Activated naive CD8-positive, alpha-beta T cell treated with anti-CD3 and anti-CD28 coated beads, Interleukin-2, amount 50 U/mL, for 16 hours (primary cell): ENCODE measurements at regions not wholly inside any gene's neighbourhood (a gene's known extent, or its start where the extent isn't known, plus 50 kb on each side); places are given as distances from the start of the nearest gene placed in this dataset.

Experiments
- DNase-seq: peaks from one replicate; pipeline ENCODE4 v3.0.0-alpha.2; 2020; ENCODE audit warnings: low read depth, low spot score

DNA sequence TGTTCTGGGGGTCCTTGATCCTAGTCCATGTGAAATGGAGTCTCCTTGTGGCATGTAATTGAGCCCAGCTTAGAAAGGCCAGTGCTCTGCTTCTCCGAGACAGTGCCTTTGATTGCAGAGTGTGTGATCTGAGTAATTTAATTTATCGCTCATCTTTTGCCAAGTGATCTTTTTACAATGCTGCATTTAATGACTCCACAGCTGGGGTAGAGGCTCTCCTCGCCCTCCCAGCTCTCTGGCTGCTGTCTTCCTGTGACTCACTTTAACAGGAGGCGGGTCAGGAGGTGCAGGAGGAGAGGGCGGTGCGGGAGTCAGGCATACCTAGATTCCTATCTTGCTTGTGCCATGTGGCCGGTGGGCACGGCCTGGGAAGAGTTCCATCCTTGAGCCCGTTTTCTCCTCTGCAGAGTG, 113.4 kb upstream of the FOXF1 start:
- no peak for DNase-seq

- DNase-seq, result no peak
These were observed 112.1 kb upstream of the FOXF1 start for GRCh38 chr16:86398201-86398600.

- no peak for DNase-seq
These were observed 111.7 kb upstream of the FOXF1 start for GRCh38 chr16:86398622-86399021.

DNA sequence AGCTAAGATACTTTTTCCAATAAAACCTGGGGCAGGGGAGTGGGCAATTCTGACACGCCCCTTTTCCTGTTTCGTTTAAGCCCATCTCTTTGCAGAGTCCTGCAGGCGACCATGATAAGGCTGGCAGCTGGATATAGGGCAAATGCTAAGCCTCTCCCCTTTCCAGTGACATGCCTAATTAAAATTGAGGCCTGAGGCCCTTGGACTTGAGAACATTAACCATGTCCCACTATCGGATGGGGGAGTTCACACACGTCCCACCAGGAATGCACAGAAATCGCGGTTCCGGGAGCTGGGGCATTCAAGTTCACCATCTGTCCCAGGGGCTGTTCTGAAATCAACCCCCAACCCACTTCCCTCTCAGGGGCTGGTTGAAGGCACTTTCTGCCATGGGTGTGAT, 109.2 kb upstream of the FOXF1 start:
- no peak for DNase-seq

DNA sequence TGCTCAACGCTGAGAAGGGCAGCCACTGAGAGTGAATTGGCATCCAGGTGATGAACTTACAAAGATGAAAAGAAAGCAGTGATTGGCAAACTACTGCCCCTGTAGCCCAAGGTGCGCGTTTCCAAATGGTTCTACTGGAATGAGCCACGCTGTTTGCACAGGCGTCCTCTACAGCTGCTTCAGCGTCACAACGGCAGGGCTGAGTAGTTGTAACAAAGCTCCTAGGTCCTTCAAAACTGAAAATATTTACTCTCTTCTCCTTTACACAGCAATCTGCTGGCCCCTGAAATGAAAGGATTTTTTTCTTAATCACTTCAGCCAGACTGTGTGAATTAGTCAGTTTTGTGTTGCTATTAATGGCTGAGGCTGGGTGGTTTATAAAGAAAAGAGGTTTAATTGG, 107.2 kb upstream of the FOXF1 start:
- no peak for DNase-seq

GRCh38 chr16:86403541-86404163, 106.7 kb upstream of the FOXF1 start:
- DNase-seq, result no peak

DNA sequence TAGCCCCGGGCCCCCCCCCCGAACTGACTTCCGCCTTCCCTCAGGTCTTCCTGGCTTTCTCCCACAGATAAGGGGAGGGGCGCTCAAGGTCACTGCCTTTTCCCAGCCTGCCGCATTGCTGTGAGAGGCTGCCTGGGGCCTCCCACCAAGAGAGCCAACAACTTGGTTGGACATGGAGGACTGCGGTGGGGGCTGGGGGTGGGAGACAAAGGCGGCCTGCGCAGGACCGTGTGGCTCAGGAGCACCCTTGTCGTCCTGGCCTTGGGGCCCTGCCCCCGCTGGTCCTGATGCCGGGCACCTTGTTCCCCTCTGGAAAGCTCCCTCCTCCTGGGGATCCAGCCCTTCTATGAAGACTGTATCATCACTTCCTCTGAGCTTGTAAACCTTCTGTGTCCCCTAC, 105.6 kb upstream of the FOXF1 start:
- no peak for DNase-seq

GRCh38 chr16:86405319-86405718, 105.0 kb upstream of the FOXF1 start:
- no peak for DNase-seq

- DNase-seq, result no peak
These were observed 104.3 kb upstream of the FOXF1 start for GRCh38 chr16:86406056-86406455.

DNA sequence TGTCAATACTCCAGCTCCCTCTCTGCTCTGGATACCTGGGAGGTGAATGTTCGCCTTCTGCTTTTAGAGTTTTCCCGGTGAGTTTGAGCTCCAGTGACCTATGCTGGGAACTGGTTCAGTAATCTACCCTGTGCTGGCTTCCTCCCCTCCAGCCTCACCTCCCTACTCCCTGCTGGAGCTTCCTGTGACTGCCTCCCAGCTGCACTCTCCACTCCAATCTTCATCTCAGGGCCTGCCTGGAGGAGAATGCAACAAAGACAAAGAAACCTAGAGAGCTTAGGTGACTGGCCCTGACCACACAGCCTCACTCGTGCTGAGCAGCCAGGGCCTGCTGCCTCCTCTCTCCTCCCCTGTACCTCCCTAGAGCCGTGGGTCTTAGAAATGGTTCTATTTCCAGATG, 101.6 kb upstream of the FOXF1 start:
- no peak for DNase-seq

DNA sequence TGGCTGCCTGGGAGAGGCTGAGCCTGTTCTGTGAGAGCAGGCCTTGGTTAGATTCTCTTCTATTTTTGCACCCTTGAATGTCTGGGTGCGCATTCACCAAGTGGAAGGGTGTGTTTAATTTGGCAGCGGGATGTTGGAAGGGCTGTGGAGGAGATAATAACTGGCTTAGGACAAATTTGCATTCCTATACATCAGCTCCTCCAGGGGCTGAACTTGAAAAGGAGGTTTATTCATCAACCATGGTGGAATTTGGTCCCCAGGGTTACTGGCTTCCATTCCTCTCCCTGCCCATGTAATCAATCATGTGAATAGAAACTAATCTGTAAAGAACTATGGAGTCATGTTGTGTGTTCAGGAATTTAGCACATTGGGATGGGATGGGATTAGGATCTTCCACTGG, 100.2 kb upstream of the FOXF1 start:
- DNase-seq, result no peak

DNA sequence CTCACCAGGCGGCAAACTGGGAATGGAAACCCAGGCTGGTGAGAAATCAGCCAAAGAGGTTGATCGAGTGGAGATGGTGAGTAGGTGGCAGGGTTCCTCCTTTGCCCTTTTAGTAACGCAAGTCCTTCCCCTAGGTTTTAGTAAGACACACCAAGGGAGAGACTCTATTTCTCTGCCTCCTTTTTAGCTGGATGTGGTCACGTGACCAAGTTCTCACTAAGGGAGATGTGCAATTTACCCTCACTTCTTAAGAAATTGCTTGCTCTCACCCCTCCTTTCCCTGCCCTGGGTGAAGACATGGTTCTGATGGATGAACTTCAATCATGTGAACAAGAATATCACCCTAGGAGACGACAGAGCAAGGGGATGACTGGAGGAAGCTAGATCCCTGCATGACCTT, 99.8 kb upstream of the FOXF1 start:
- DNase-seq, result no peak

DNA sequence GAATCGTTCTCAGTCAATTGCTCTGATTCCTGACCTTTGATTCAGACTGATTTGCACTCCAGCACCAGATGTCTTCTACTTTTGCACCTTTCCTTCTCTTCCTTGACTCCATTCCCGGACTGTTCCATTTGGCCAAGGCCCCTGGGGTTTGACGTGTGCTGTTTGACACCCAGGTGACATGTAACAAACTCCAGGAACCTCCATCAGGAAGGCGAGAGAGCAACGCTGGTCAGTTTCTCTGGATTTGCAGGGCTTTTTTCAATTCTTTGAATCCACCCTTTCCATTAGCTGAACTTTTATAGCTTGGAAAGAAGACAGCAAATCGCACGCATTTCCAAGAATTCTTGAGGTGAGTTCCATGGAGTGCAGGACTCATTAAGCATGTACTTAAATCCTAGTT, 98.4 kb upstream of the FOXF1 start:
- DNase-seq, result no peak

- DNase-seq, result no peak
These were observed 95.2 kb upstream of the FOXF1 start for GRCh38 chr16:86414991-86415740.

- no peak for DNase-seq
These were observed 91.3 kb upstream of the FOXF1 start for GRCh38 chr16:86418981-86419380.

DNA sequence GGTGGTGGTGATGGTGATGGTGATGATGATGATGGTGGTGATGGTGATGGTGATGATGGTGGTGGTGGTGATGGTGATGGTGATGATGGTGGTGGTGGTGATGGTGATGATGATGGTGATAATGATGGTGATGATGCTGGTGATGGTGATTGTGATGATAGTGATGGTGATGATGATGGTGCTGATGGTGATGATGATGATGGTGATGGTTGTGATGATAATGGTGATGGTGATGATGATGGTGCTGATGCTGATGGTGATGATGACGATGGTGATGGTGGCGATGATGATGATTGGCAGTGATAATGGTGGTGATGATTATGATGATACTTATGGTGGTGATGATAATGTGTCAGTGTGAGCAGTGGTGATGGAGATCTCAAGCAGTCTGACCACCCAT, 90.8 kb upstream of the FOXF1 start:
- no peak for DNase-seq

- DNase-seq, result no peak
These were observed 88.3 kb upstream of the FOXF1 start for GRCh38 chr16:86421995-86422394.

GRCh38 chr16:86424398-86424797, 85.9 kb upstream of the FOXF1 start:
- no peak for DNase-seq

- no peak for DNase-seq
These were observed 85.3 kb upstream of the FOXF1 start for GRCh38 chr16:86424985-86425384.

DNA sequence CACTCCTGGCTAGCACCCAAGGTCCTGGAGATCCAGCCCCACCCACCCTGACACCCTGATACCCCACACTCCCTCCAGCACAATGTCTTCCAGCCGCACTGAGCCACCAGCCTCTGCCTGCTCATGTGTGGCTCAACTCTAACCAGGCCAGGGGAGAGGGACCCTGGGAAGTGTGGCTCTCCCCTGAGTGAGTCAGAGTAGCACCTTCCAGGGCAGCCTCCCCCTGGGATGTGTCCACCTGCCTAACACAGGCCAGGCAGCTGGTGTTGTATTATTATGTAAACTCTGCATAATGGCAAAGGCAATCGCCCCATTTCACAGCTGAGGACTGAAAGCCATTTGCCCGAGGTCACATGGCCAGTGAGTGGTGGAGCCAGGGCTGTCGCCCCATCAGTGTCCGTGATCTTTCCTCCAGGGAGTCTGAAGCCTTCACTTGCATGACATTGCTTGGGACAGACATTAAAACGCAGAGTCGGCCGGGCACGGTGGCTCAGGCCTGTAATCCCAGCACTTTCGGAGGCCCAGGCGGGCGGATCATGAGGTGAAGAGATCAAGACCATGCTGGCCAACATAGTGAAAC, 84.2 kb upstream of the FOXF1 start:
- DNase-seq, result no peak

- DNase-seq, result no peak
These were observed 82.9 kb upstream of the FOXF1 start for GRCh38 chr16:86427433-86427851.

DNA sequence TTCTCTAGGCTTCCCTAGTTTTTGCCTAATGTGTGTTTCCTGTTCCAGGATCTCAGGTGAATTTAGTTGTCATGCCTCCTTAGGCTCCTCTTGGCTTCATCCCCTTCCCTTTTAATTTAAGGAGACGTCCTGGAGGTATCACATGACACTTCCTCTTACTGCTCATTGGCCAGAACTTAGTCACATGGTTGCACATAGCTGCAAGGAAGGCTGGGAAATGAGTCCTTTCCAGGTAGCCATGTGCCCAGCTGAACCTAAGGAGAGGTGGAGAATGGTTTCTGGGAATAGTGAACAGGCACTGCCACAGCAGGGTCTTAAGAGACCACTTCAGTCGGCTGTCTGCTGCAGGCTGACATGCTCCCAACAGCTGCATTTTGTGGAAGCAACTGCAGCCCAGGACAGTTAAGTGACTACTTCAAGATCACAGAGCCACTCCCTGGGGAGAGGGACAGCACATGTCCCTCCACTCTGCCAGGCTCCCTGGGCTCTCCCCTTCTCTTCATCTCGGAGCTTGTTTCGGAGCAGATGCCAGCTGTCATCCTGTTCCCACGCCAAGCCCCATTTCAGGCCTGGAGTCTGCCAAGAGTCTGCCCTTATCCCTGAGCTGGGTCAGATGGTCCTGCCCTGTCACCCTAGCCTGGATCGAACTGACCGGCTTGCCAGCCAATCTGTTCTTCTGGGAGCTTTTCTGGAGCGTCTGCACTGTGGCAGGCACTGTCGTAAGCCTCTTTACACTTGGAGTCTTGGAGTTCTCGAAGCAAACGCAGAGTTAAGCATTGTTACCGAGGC, 81.4 kb upstream of the FOXF1 start:
- no peak for DNase-seq
